ENCODE measurements at regions not wholly inside any gene's neighbourhood (a gene's known extent, or its start where the extent isn't known, plus 50 kb on each side); places are given as distances from the start of the nearest gene placed in this dataset.

GRCh38 chr11:109308551-109308950, 113.4 kb upstream of the C11orf87 start:
- TF ChIP-seq EZH2 (IDR thresholded peaks at IDR 0.05) (no peak), POLR2AphosphoS5 (IDR thresholded peaks at IDR 0.05; ENCODE audit: borderline replicate concordance, low read depth, low read length) (no peak)

Data from SK-N-MC (cell line).